ENCODE measurements at regions not wholly inside any gene's neighbourhood (a gene's known extent, or its start where the extent isn't known, plus 50 kb on each side); places are given as distances from the start of the nearest gene placed in this dataset.

- no peak for TF ChIP-seq CSRNP3 (CRISPR knock-in tag; IDR thresholded peaks at IDR 0.05)
- TF ChIP-seq PPARA (CRISPR knock-in tag; IDR thresholded peaks at IDR 0.05; ENCODE audit: borderline replicate concordance) = no peak
- no peak for TF ChIP-seq ARNTL (CRISPR knock-in tag; IDR thresholded peaks at IDR 0.05; ENCODE audit: borderline replicate concordance, low read depth)
- TF ChIP-seq ESRRG (CRISPR knock-in tag; IDR thresholded peaks at IDR 0.05) = no peak
Measured at GRCh38 chr3:174538151-174538550, 321.0 kb upstream of the NAALADL2 start (continued).

GRCh38 chr3:174540116-174540908, 318.8 kb upstream of the NAALADL2 start:
- ATAC-seq = no peak
- TF ChIP-seq TCF4 (CRISPR knock-in tag; IDR thresholded peaks at IDR 0.05; ENCODE audit: borderline replicate concordance) = no peak
- no peak for TF ChIP-seq ISL1 (CRISPR knock-in tag; IDR thresholded peaks at IDR 0.05)
- TF ChIP-seq PATZ1 (CRISPR knock-in tag; IDR thresholded peaks at IDR 0.05; ENCODE audit: borderline replicate concordance) = no peak
- no peak for TF ChIP-seq TSHZ2 (CRISPR knock-in tag; IDR thresholded peaks at IDR 0.05)
- TF ChIP-seq BACH2 (CRISPR knock-in tag; IDR thresholded peaks at IDR 0.05; ENCODE audit: borderline replicate concordance) = no peak
- TF ChIP-seq ZFP30 (CRISPR knock-in tag; IDR thresholded peaks at IDR 0.05) = no peak
- TF ChIP-seq ZC3H10 (CRISPR knock-in tag; IDR thresholded peaks at IDR 0.05) = no peak
- no peak for TF ChIP-seq SNAI2 (CRISPR knock-in tag; IDR thresholded peaks at IDR 0.05)
- TF ChIP-seq ZFP3 (CRISPR knock-in tag; IDR thresholded peaks at IDR 0.05) = no peak
- no peak for TF ChIP-seq POU6F1 (CRISPR knock-in tag; IDR thresholded peaks at IDR 0.05; ENCODE audit: borderline replicate concordance, low read depth)
- TF ChIP-seq CSRNP3 (CRISPR knock-in tag; IDR thresholded peaks at IDR 0.05) = no peak
- TF ChIP-seq OSR1 (CRISPR knock-in tag; IDR thresholded peaks at IDR 0.05) = no peak

- 0 out of 3 replicates have a peak, but pooled peaks have one; percentile 37 for ATAC-seq
- TF ChIP-seq POU6F1 (CRISPR knock-in tag; IDR thresholded peaks at IDR 0.05; ENCODE audit: borderline replicate concordance, low read depth) (no peak), ESRRG (CRISPR knock-in tag; IDR thresholded peaks at IDR 0.05) (no peak), TSHZ2 (CRISPR knock-in tag; IDR thresholded peaks at IDR 0.05) (no peak)
Measured at GRCh38 chr3:174541708-174542315, 317.3 kb upstream of the NAALADL2 start.
